NCI-H1436 (cell line): ENCODE measurements at regions not wholly inside any gene's neighbourhood (a gene's known extent, or its start where the extent isn't known, plus 50 kb on each side); places are given as distances from the start of the nearest gene placed in this dataset.

ENCODE experiments used
- DNase-seq: peaks from one replicate; lab custom pipeline; 2025; lab: John Stamatoyannopoulos, UW

GRCh38 chr12:126582231-126582630, 1517.0 kb downstream of the AACS start:
- no peak for DNase-seq

GRCh38 chr12:126588586-126589249, 1523.5 kb downstream of the AACS start:
- DNase-seq, result no peak

- DNase-seq, result no peak
Observed at GRCh38 chr12:126591533-126591932, 1526.3 kb downstream of the AACS start.

- DNase-seq, result no peak
Observed at GRCh38 chr12:126601184-126602170, 1536.2 kb downstream of the AACS start.

GRCh38 chr12:126602612-126603011, 1537.4 kb downstream of the AACS start:
- no peak for DNase-seq

- DNase-seq, result no peak
Observed at GRCh38 chr12:126607157-126607556, 1541.9 kb downstream of the AACS start.

GRCh38 chr12:126607867-126608266, 1542.6 kb downstream of the AACS start:
- DNase-seq, result no peak

GRCh38 chr12:126608607-126609175, 1543.5 kb downstream of the AACS start:
- no peak for DNase-seq

GRCh38 chr12:126616441-126616840, 1551.2 kb downstream of the AACS start:
- DNase-seq, result no peak

- DNase-seq, result no peak
Observed at GRCh38 chr12:126617312-126617711, 1552.1 kb downstream of the AACS start.

- no peak for DNase-seq
Observed at GRCh38 chr12:126627596-126627995, 1562.4 kb downstream of the AACS start.

- no peak for DNase-seq
Observed at GRCh38 chr12:126636821-126637220, 1571.6 kb downstream of the AACS start.

GRCh38 chr12:126644236-126645020, 1579.2 kb downstream of the AACS start:
- DNase-seq, result no peak

GRCh38 chr12:126648074-126648473, 1582.8 kb downstream of the AACS start:
- DNase-seq, result no peak

- no peak for DNase-seq
Observed at GRCh38 chr12:126651133-126651532, 1585.9 kb downstream of the AACS start.

- DNase-seq, result peak; percentile 7
Observed at GRCh38 chr12:126663304-126664094, 1598.3 kb downstream of the AACS start.

- no peak for DNase-seq
Observed at GRCh38 chr12:126667339-126667738, 1599.6 kb upstream of the TMEM132C start.

- DNase-seq, result no peak
Observed at GRCh38 chr12:126668538-126668937, 1598.4 kb upstream of the TMEM132C start.

- DNase-seq, result no peak
Observed at GRCh38 chr12:126668961-126669360, 1598.0 kb upstream of the TMEM132C start.

- no peak for DNase-seq
Observed at GRCh38 chr12:126676434-126676833, 1590.5 kb upstream of the TMEM132C start.

- no peak for DNase-seq
Observed at GRCh38 chr12:126681676-126682075, 1585.3 kb upstream of the TMEM132C start.
